HG03175 (cell line): ENCODE measurements at regions not wholly inside any gene's neighbourhood (a gene's known extent, or its start where the extent isn't known, plus 50 kb on each side); places are given as distances from the start of the nearest gene placed in this dataset.
A peak's percentile ranks its signal among the peaks of the same experiment; 100 is the strongest.
"Not testable (repeated sequence)": the region's sequence is repeated elsewhere in the genome, so short reads cannot be mapped to it uniquely, and the experiment has no call there.

ENCODE experiments used
- ATAC-seq: cut with Tn5 transposase; IDR thresholded peaks from one replicate; pipeline ENCODE4 v1.9.1; 2021; ENCODE audit warnings: mild to moderate bottlenecking, moderate library complexity; ENCODE audit not compliant: unreplicated experiment

- peak; percentile 45 for ATAC-seq
Measured at GRCh38 chr1:146297781-146298574, 69.2 kb upstream of the NOTCH2NLA start.

- not testable (repeated sequence) for ATAC-seq
Measured at GRCh38 chr1:146292940-146293936, 64.4 kb upstream of the NOTCH2NLA start.

- ATAC-seq, result not testable (repeated sequence)
Measured at GRCh38 chr1:146292424-146292823, 63.6 kb upstream of the NOTCH2NLA start.

- ATAC-seq, result not testable (repeated sequence)
Measured at GRCh38 chr1:146287881-146288280, 59.1 kb upstream of the NOTCH2NLA start.

GRCh38 chr1:146284760-146285159 lies 55.9 kb upstream of the NOTCH2NLA start:
- not testable (repeated sequence) for ATAC-seq

- peak; percentile 47 for ATAC-seq
Measured at GRCh38 chr1:146283527-146283880, 54.7 kb upstream of the NOTCH2NLA start.

- ATAC-seq, result peak; percentile 70
Measured at GRCh38 chr1:146282807-146283526, 54.1 kb upstream of the NOTCH2NLA start.

GRCh38 chr1:146281522-146281921 lies 52.7 kb upstream of the NOTCH2NLA start:
- not testable (repeated sequence) for ATAC-seq

- ATAC-seq, result not testable (repeated sequence)
Measured at GRCh38 chr1:146278758-146279157, 49.9 kb upstream of the NOTCH2NLA start.
